Esophagus squamous epithelium (tissue), 5 donors: ENCODE measurements at regions not wholly inside any gene's neighbourhood (a gene's known extent, or its start where the extent isn't known, plus 50 kb on each side); places are given as distances from the start of the nearest gene placed in this dataset.

Experiments
- DNase-seq: peaks from one replicate; lab custom pipeline; 2025; lab: John Stamatoyannopoulos, UW
- H3K27ac ChIP-seq, 4 donors: fragments of 200-600 bp; sonication (generic); one replicate each; pipeline ENCODE4 v1.5.1; 2016 to 2019; ENCODE audit warnings: mild to moderate bottlenecking in 1 of 4
- H3K27me3 ChIP-seq, 4 donors: fragments of 200-600 bp; sonication (generic); 1 replicate in 3 of 4; 2 replicates in 1 of 4; pipeline versions ENCODE4 v1.5.1 to v1.6.0; 2017 to 2021; ENCODE audit warnings: antibody characterized with exemption in 1 of 4
- H3K36me3 ChIP-seq, 3 donors: fragments of 200-600 bp; sonication (generic); one replicate each; pipeline ENCODE4 v1.5.1; 2016 to 2019
- H3K4me1 ChIP-seq, 3 donors: fragments of 200-600 bp; sonication (generic); one replicate each; pipeline ENCODE4 v1.5.1; 2017 to 2019
- H3K4me3 ChIP-seq, 4 donors: fragments of 200-600 bp; sonication (generic); 1 replicate in 3 of 4; 2 replicates in 1 of 4; pipeline ENCODE4 v1.5.1; 2016 to 2019; ENCODE audit warnings: mild to moderate bottlenecking in 2 of 4, moderate library complexity in 1 of 4
- H3K9me3 ChIP-seq, 3 donors: fragments of 200-600 bp; sonication (generic); one replicate each; pipeline ENCODE4 v1.5.1; 2016 to 2019
- POLR2A ChIP-seq, 4 donors: fragments of 450-650 bp; IDR thresholded peaks; one replicate each; pipeline ENCODE4 v1.6.1; 2017; ENCODE audit warnings: antibody characterized with exemption in 4 of 4, mild to moderate bottlenecking in 4 of 4, moderate library complexity in 3 of 4
- WGBS, 2 donors: methylation state at CpG; one replicate each; pipeline ENCODE4 v1.1.5; 2018; 5-methylcytosine and 5-hydroxymethylcytosine counted together
- intact Hi-C: fragments of 100-400 bp; cut with DNase I; formaldehyde crosslinking; loops from one replicate; pipeline ENCODE4 v1.15.0; 2022
- small RNA-seq, 4 donors: library from RNA; depleted of rRNA; stranded (forward); fragments of <200 nt; gene quantifications; one replicate each; pipeline ENCODE3, GENCODE V24; 2016
- TF ChIP-seq, protein P1 (sequence below), 6 experiments: fragments of 450-650 bp in 4 of 6; fragments of 200-600 bp in 2 of 6; sonication (generic) in 2 of 6; IDR thresholded peaks; one replicate each; pipeline ENCODE4 v1.5.1; 2016 to 2019; ENCODE audit warnings: antibody characterized with exemption in 6 of 6, mild to moderate bottlenecking in 4 of 6, moderate library complexity in 4 of 6
- donor health status: DM: yes; HTN: yes; CAD: no.

DNA sequence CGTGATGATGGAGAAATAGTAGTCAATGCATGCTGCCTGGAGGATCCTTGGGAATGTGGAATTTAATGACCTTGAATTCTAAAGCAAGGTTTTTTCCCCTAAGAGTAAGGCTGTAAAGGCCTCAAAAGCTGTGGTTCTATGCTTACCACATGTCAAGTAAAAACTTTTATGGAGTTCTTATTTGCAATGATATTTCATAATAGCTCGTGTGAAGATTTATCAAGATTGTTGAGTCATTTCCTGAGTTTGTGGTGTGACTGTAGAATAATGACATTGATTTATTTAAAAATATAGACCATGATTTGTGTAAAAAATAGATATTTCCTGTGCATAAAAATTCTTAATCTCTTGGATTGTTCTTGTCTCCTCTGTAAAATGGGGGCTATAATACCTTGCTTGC, 67.5 kb upstream of the SORCS1 start:
- no peaks in the 10 kb centered on the region for H3K4me1 ChIP-seq
- DNase-seq: no peak
- H3K27me3 ChIP-seq: no peaks in the 10 kb centered on the region
- no peaks in the 10 kb centered on the region for H3K36me3 ChIP-seq
- H3K4me3 ChIP-seq: no peak overlapping the region
- 39 to 49% methylated on average over 2 of the region's 2 CpGs for WGBS, 2 donors
- intact Hi-C loops: no loop called here
- H3K27ac ChIP-seq: no peak overlapping the region
- H3K9me3 ChIP-seq: peaks cover 0 to 7% (median 5%) of the 10 kb centered on the region in 3 donors
- TF ChIP-seq POLR2A (IDR thresholded peaks at IDR 0.05): no peak

DNA sequence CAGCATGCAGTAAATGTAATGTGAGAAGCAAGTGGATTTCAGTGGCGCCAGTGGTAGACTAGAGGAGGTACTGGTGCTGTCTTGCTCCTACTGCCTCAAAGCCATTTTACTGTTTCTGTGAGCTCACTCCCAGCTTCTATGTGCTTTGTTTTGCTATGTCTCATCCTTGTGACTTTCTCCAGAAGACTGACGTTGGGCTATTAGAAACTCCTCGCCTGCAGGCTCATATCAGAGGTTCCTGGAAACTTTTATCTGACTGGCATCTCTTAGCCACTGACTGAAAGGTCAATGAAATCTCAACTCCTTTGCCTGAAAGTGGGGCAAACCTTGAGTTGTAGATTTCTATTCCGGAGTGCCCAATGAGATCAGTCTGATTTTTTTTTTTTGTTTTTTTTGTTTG, 66.4 kb upstream of the SORCS1 start:
- intact Hi-C loops: no loop called here
- 74 to 79% methylated on average over 3 to 4 of the region's 4 CpGs for whole genome bisulfite sequencing, 2 donors

DNA sequence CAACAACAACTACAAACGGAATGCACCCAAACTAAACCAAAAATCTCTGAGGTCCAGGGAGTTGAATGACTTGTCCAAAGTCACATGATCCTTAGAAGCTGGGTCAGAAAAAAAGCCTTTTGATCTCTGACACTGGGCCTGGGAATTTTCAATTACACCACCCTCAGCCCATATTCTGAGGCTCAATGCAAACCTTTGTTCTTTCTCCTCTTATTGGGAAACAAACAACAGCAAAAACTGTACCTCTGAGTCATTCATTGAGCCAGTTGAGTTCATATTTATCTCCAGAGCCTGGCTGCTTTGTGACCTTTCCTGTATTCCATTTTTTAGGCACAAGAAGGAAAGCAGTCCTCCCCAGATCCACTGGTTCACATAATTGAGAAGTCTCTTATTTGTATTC, 51.2 kb upstream of the SORCS1 start:
- Histone ChIP-seq H3K27ac (no peak overlapping the region), H3K36me3 (no peaks in the 10 kb centered on the region), H3K9me3 (peaks cover 0 to 5% (median 0%) of the 10 kb centered on the region in 3 donors), H3K4me1 (no peaks in the 10 kb centered on the region), H3K27me3 (no peaks in the 10 kb centered on the region), H3K4me3 (no peak overlapping the region)
- intact Hi-C loops: no loop called here
- WGBS, 2 donors: 32 to 33% methylated on average over 1 of the region's 1 CpG
- TF ChIP-seq POLR2A (IDR thresholded peaks at IDR 0.05): no peak
- TF ChIP-seq, protein P1, sequence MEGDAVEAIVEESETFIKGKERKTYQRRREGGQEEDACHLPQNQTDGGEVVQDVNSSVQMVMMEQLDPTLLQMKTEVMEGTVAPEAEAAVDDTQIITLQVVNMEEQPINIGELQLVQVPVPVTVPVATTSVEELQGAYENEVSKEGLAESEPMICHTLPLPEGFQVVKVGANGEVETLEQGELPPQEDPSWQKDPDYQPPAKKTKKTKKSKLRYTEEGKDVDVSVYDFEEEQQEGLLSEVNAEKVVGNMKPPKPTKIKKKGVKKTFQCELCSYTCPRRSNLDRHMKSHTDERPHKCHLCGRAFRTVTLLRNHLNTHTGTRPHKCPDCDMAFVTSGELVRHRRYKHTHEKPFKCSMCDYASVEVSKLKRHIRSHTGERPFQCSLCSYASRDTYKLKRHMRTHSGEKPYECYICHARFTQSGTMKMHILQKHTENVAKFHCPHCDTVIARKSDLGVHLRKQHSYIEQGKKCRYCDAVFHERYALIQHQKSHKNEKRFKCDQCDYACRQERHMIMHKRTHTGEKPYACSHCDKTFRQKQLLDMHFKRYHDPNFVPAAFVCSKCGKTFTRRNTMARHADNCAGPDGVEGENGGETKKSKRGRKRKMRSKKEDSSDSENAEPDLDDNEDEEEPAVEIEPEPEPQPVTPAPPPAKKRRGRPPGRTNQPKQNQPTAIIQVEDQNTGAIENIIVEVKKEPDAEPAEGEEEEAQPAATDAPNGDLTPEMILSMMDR (IDR thresholded peaks at IDR 0.05): no peak
- no peak for DNase-seq

More for the DNA sequence above, 66.4 kb upstream of the SORCS1 start:
- Histone ChIP-seq H3K4me1 (no peaks in the 10 kb centered on the region), H3K36me3 (no peaks in the 10 kb centered on the region), H3K27me3 (no peaks in the 10 kb centered on the region), H3K9me3 (peaks cover 0 to 7% (median 5%) of the 10 kb centered on the region in 3 donors), H3K4me3 (no peak overlapping the region), H3K27ac (no peak overlapping the region)
- DNase-seq: no peak
- TF ChIP-seq POLR2A (IDR thresholded peaks at IDR 0.05): no peak
- TF ChIP-seq, protein P1 (IDR thresholded peaks at IDR 0.05): no peak

Small RNA genes lying in the stretch of these regions (small RNA-seq; reads per million reads assigned to genes)
- gene AL390123.1 (0 reads per million in 4 donors), gene RNA5SP326 (0 to 0.27 (median 0) reads per million in 4 donors), gene RNU5B-6P (0 to 0.27 (median 0.09) reads per million in 4 donors), gene RNU6-839P (0 reads per million in 4 donors)
